ENCODE measurements at regions not wholly inside any gene's neighbourhood (a gene's known extent, or its start where the extent isn't known, plus 50 kb on each side); places are given as distances from the start of the nearest gene placed in this dataset.

GRCh38 chr16:6897876-6898485 is 434.7 kb upstream of the RBFOX1 start:
- no peak overlapping the region for H3K27ac ChIP-seq
- WGBS, 10 experiments: 12 to 66% (median 50%) methylated on average over 1 to 7 of the region's 8 CpGs; no CpG with 5 or more reads in 3 of the 10 experiments
- peaks cover 0 to 16% of the 10 kb centered on the region in 2 donors for H3K4me1 ChIP-seq (replicated peaks in 1 of 2)
- no peak overlapping the region for H3K4me3 ChIP-seq
- ATAC-seq (replicated peaks in 6 of 8): no peak
- in situ Hi-C loops (cut with MboI; ENCODE audit: low pct_unique_long_range_greater_than_20kb in 2 of 9, low sequenced_read_pairs in 9 of 9, unreplicated experiment in 9 of 9): no loop called here

GRCh38 chr16:6892966-6893365 is 439.7 kb upstream of the RBFOX1 start:
- 0 to 64% (median 9%) methylated on average over 1 to 4 of the region's 4 CpGs; no CpG with 5 or more reads in 2 of the 10 experiments for WGBS, 10 experiments
- in situ Hi-C loops (cut with MboI; ENCODE audit: low pct_unique_long_range_greater_than_20kb in 2 of 9, low sequenced_read_pairs in 9 of 9, unreplicated experiment in 9 of 9): no loop called here
- ATAC-seq (replicated peaks in 6 of 8): no peak
- Histone ChIP-seq H3K4me1 (replicated peaks in 1 of 2) (peaks cover 0 to 24% of the 10 kb centered on the region in 2 donors), H3K4me3 (no peak overlapping the region), H3K27ac (no peak overlapping the region)

GRCh38 chr16:6891496-6891895 is 441.1 kb upstream of the RBFOX1 start:
- ATAC-seq (replicated peaks in 6 of 8): no peak
- in situ Hi-C loops (cut with MboI; ENCODE audit: low pct_unique_long_range_greater_than_20kb in 2 of 9, low sequenced_read_pairs in 9 of 9, unreplicated experiment in 9 of 9): no loop called here
- 39 to 93% (median 75%) methylated on average over 1 to 2 of the region's 2 CpGs; no CpG with 5 or more reads in 4 of the 10 experiments for WGBS, 10 experiments

GRCh38 chr16:6888531-6888930 is 444.1 kb upstream of the RBFOX1 start:
- 7 to 81% (median 56%) methylated on average over 1 to 2 of the region's 2 CpGs; no CpG with 5 or more reads in 1 of the 10 experiments for WGBS, 10 experiments
- Histone ChIP-seq H3K4me3 (no peak overlapping the region), H3K27ac (no peak overlapping the region), H3K4me1 (replicated peaks in 1 of 2) (peaks cover 0 to 17% of the 10 kb centered on the region in 2 donors)
- no peak for ATAC-seq (replicated peaks in 6 of 8)
- in situ Hi-C loops (cut with MboI; ENCODE audit: low pct_unique_long_range_greater_than_20kb in 2 of 9, low sequenced_read_pairs in 9 of 9, unreplicated experiment in 9 of 9): no loop called here

More at GRCh38 chr16:6891496-6891895, 441.1 kb upstream of the RBFOX1 start:
- Histone ChIP-seq H3K27ac (no peak overlapping the region), H3K4me3 (no peak overlapping the region), H3K4me1 (replicated peaks in 1 of 2) (peaks cover 0 to 17% of the 10 kb centered on the region in 2 donors)

- peak in 1 of 8 experiments; percentile 20 for ATAC-seq (replicated peaks in 6 of 8)
- H3K4me1 ChIP-seq (replicated peaks in 1 of 2): peaks cover 0 to 18% of the 10 kb centered on the region in 2 donors
- no peak overlapping the region for H3K4me3 ChIP-seq
- no peak overlapping the region for H3K27ac ChIP-seq
- in situ Hi-C loops (cut with MboI; ENCODE audit: low pct_unique_long_range_greater_than_20kb in 2 of 9, low sequenced_read_pairs in 9 of 9, unreplicated experiment in 9 of 9): no loop called here
- 0 to 61% (median 28%) methylated on average over 1 to 3 of the region's 7 CpGs; no CpG with 5 or more reads in 4 of the 10 experiments for WGBS, 10 experiments
These were observed 448.6 kb upstream of the RBFOX1 start for GRCh38 chr16:6884002-6884401.

GRCh38 chr16:6880263-6880662 is 452.4 kb upstream of the RBFOX1 start:
- WGBS, 10 experiments: 0 to 100% (median 62%) methylated on average over 1 to 4 of the region's 4 CpGs
- Histone ChIP-seq H3K4me3 (no peak overlapping the region), H3K27ac (no peak overlapping the region), H3K4me1 (replicated peaks in 1 of 2) (peaks cover 0 to 31% of the 10 kb centered on the region in 2 donors)
- in situ Hi-C loops (cut with MboI; ENCODE audit: low pct_unique_long_range_greater_than_20kb in 2 of 9, low sequenced_read_pairs in 9 of 9, unreplicated experiment in 9 of 9): no loop called here
- ATAC-seq (replicated peaks in 6 of 8): no peak

GRCh38 chr16:6864671-6865070 is 468.0 kb upstream of the RBFOX1 start:
- WGBS, 10 experiments: 0 to 88% (median 40%) methylated on average over 1 to 5 of the region's 5 CpGs; no CpG with 5 or more reads in 1 of the 10 experiments
- Histone ChIP-seq H3K4me1 (replicated peaks in 1 of 2) (peaks cover 0 to 41% of the 10 kb centered on the region in 2 donors), H3K4me3 (no peak overlapping the region), H3K27ac (no peak overlapping the region)
- in situ Hi-C loops (cut with MboI; ENCODE audit: low pct_unique_long_range_greater_than_20kb in 2 of 9, low sequenced_read_pairs in 9 of 9, unreplicated experiment in 9 of 9): no loop called here
- no peak for ATAC-seq (replicated peaks in 6 of 8)

- Histone ChIP-seq H3K27ac (no peak overlapping the region), H3K4me1 (replicated peaks in 1 of 2) (peaks cover 0 to 43% of the 10 kb centered on the region in 2 donors), H3K4me3 (no peak overlapping the region)
- WGBS, 10 experiments: 4 to 94% (median 49%) methylated on average over 3 to 4 of the region's 4 CpGs
- in situ Hi-C loops (cut with MboI; ENCODE audit: low pct_unique_long_range_greater_than_20kb in 2 of 9, low sequenced_read_pairs in 9 of 9, unreplicated experiment in 9 of 9): no loop called here
- ATAC-seq (replicated peaks in 6 of 8): no peak
These were observed 468.4 kb upstream of the RBFOX1 start for GRCh38 chr16:6864244-6864643.

- Histone ChIP-seq H3K4me1 (replicated peaks in 1 of 2) (peaks cover 0 to 50% of the 10 kb centered on the region in 2 donors), H3K4me3 (no peak overlapping the region), H3K27ac (no peak overlapping the region)
- ATAC-seq (replicated peaks in 6 of 8): no peak
- in situ Hi-C loops (cut with MboI; ENCODE audit: low pct_unique_long_range_greater_than_20kb in 2 of 9, low sequenced_read_pairs in 9 of 9, unreplicated experiment in 9 of 9): no loop called here
- WGBS, 10 experiments: 0 to 67% (median 10%) methylated on average over 1 to 2 of the region's 2 CpGs; no CpG with 5 or more reads in 1 of the 10 experiments
These were observed 469.5 kb upstream of the RBFOX1 start for GRCh38 chr16:6863135-6863534.

- H3K4me3 ChIP-seq: no peak overlapping the region
- in situ Hi-C loops (cut with MboI; ENCODE audit: low pct_unique_long_range_greater_than_20kb in 2 of 9, low sequenced_read_pairs in 9 of 9, unreplicated experiment in 9 of 9): no loop called here
- WGBS, 10 experiments: 0 to 61% (median 28%) methylated on average over 2 to 6 of the region's 6 CpGs
- peaks cover 0 to 62% of the 10 kb centered on the region in 2 donors for H3K4me1 ChIP-seq (replicated peaks in 1 of 2)
- peak overlapping the region in 1 of 2 donors; percentile 7 for H3K27ac ChIP-seq
- peak in 2 of 8 experiments; percentile 16 to 22 for ATAC-seq (replicated peaks in 6 of 8)
These were observed 470.7 kb upstream of the RBFOX1 start for GRCh38 chr16:6861815-6862477.

GRCh38 chr16:6861135-6861814 is 471.4 kb upstream of the RBFOX1 start:
- H3K27ac ChIP-seq: peak overlapping the region in 1 of 2 donors; percentile 7
- H3K4me3 ChIP-seq: no peak overlapping the region
- WGBS, 10 experiments: 0 to 86% (median 18%) methylated on average over 1 to 7 of the region's 8 CpGs
- in situ Hi-C loops (cut with MboI; ENCODE audit: low pct_unique_long_range_greater_than_20kb in 2 of 9, low sequenced_read_pairs in 9 of 9, unreplicated experiment in 9 of 9): no loop called here
- peak in 2 of 8 experiments; percentile 51 to 63 for ATAC-seq (replicated peaks in 6 of 8)
- peaks cover 0 to 69% of the 10 kb centered on the region in 2 donors for H3K4me1 ChIP-seq (replicated peaks in 1 of 2)

GRCh38 chr16:6857575-6857974 is 475.1 kb upstream of the RBFOX1 start:
- peaks cover 0 to 72% of the 10 kb centered on the region in 2 donors for H3K4me1 ChIP-seq (replicated peaks in 1 of 2)
- in situ Hi-C loops (cut with MboI; ENCODE audit: low pct_unique_long_range_greater_than_20kb in 2 of 9, low sequenced_read_pairs in 9 of 9, unreplicated experiment in 9 of 9): no loop called here
- H3K4me3 ChIP-seq: no peak overlapping the region
- 0 to 59% (median 39%) methylated on average over 2 to 5 of the region's 5 CpGs; no CpG with 5 or more reads in 1 of the 10 experiments for WGBS, 10 experiments
- H3K27ac ChIP-seq: no peak overlapping the region
- ATAC-seq (replicated peaks in 6 of 8): no peak

GRCh38 chr16:6856578-6856977 is 476.1 kb upstream of the RBFOX1 start:
- Histone ChIP-seq H3K4me3 (no peak overlapping the region), H3K4me1 (replicated peaks in 1 of 2) (peaks cover 0 to 62% of the 10 kb centered on the region in 2 donors), H3K27ac (no peak overlapping the region)
- 0 to 87% (median 43%) methylated on average over 2 to 5 of the region's 5 CpGs for WGBS, 10 experiments
- ATAC-seq (replicated peaks in 6 of 8): no peak
- in situ Hi-C loops (cut with MboI; ENCODE audit: low pct_unique_long_range_greater_than_20kb in 2 of 9, low sequenced_read_pairs in 9 of 9, unreplicated experiment in 9 of 9): no loop called here

Measured in motor neuron (in vitro differentiated cells).